ENCODE measurements at regions not wholly inside any gene's neighbourhood (a gene's known extent, or its start where the extent isn't known, plus 50 kb on each side); places are given as distances from the start of the nearest gene placed in this dataset.

DNA sequence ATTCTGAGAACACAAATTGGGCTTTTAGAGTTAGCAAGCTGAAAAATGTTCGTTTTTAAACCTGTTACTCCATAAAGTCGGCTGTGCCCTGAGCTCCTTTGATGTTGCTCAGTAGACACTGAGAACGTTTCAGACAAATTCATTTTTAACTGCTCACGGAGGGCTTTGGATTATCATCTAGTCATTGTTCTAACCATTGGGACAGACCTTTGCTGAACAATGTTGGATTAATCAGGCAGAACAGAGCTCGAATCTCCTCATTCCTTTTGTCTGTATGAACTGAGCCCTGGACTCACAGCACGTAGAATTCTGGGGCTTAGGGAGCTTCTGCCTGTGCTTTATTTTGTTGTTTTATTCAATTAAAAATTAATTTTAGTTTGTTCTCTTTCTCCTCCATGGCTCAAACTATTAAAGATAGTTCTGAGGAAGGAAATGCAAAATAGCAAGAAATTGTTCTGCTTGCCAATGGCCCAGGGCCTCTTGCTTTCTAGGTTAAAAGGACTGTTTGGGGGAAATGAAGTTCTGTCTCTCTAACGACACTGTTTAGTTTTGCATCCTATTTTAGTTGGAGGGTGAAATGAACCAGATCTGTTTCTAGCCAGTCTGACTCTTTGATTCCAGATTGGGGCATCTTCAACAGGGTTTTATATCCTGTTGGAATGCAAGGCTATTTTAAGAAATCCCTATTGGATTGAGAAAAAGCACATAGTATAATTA is 114.7 kb upstream of the CXCR4 start:
- CTCF ChIA-PET: interaction anchor here (1.4 kb wide), 1 partner anchor 11 kb away, joined by 4 read pairs; no protein-coding TSS in a partner anchor
- TF ChIP-seq, protein P1, sequence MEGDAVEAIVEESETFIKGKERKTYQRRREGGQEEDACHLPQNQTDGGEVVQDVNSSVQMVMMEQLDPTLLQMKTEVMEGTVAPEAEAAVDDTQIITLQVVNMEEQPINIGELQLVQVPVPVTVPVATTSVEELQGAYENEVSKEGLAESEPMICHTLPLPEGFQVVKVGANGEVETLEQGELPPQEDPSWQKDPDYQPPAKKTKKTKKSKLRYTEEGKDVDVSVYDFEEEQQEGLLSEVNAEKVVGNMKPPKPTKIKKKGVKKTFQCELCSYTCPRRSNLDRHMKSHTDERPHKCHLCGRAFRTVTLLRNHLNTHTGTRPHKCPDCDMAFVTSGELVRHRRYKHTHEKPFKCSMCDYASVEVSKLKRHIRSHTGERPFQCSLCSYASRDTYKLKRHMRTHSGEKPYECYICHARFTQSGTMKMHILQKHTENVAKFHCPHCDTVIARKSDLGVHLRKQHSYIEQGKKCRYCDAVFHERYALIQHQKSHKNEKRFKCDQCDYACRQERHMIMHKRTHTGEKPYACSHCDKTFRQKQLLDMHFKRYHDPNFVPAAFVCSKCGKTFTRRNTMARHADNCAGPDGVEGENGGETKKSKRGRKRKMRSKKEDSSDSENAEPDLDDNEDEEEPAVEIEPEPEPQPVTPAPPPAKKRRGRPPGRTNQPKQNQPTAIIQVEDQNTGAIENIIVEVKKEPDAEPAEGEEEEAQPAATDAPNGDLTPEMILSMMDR (IDR thresholded peaks at IDR 0.05; ENCODE audit: insufficient read depth, low read depth, low read length): no peak

DNA sequence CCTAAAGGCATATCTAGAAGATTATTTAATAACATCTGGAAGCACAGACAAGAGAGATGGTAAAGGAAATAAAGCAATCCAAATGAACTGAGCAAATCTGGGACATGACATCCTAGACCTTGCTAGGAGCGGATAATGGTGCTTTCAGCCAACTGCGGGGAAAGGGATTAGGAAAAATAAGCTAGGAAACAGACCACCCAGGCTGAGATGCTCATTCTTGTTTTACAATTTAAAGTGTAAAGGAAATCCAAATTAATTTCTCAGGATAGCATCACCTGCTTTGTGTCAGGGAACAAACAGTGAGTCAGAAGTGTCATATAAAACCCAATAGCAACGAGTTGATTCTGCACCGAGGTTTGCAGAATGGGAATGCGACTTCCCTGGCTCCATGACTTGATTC is 112.5 kb upstream of the CXCR4 start:
- Histone ChIP-seq H3K36me3 (ENCODE audit: control insufficient read depth, insufficient read depth, low read length) (no peaks in the 10 kb centered on the region), H3K27me3 (ENCODE audit: control insufficient read depth, insufficient read depth, low read length) (0 out of 2 replicates have a peak, but pooled peaks cover 1% of the 10 kb centered on the region), H3K4me3 (ENCODE audit: low read depth, low read length) (no peak overlapping the region)
- no peak for DNase-seq (ENCODE audit: low read depth)
- ChIA-PET POLR2A (no interaction called here), CTCF (interaction anchor here (1.0 kb wide), 1 partner anchor 12 kb away, joined by 3 read pairs; no protein-coding TSS in a partner anchor)
- TF ChIP-seq, protein P1 (IDR thresholded peaks at IDR 0.05; ENCODE audit: insufficient read depth, low read depth, low read length): no peak

More for the DNA sequence above, 114.7 kb upstream of the CXCR4 start:
- DNase-seq (ENCODE audit: low read depth): no peak
- Histone ChIP-seq H3K36me3 (ENCODE audit: control insufficient read depth, insufficient read depth, low read length) (no peaks in the 10 kb centered on the region), H3K4me3 (ENCODE audit: low read depth, low read length) (no peak overlapping the region), H3K27me3 (ENCODE audit: control insufficient read depth, insufficient read depth, low read length) (0 out of 2 replicates have a peak, but pooled peaks cover 1% of the 10 kb centered on the region)
- POLR2A ChIA-PET: no interaction called here

DNA sequence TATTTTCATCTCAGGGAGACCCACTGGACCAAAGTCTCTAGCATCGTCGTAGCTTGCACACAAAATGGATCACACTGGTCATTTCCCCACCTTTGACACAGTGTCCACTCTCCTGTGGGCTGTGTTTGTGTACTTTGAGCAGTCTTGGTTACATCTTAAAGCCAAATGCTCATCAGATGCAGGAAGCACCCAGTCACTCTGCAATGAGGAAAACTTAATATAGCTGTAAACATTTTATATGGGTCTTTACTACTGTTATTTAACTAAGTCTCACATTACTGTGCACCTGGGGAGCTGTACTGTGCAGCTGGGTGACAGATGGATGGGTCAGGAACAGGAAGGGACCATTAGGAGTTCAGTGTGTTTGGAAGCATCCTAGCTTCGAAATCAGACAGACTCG is 109.0 kb upstream of the CXCR4 start:
- ChIA-PET POLR2A (no interaction called here), CTCF (interaction anchor here (0.7 to 0.9 kb wide), 3 partner anchors 9 to 11 kb away, joined by 3 to 5 read pairs (median 3); no protein-coding TSS in a partner anchor)
- TF ChIP-seq, protein P1 (IDR thresholded peaks at IDR 0.05; ENCODE audit: insufficient read depth, low read depth, low read length): no peak
- Histone ChIP-seq H3K36me3 (ENCODE audit: control insufficient read depth, insufficient read depth, low read length) (no peaks in the 10 kb centered on the region), H3K27me3 (ENCODE audit: control insufficient read depth, insufficient read depth, low read length) (0 out of 2 replicates have a peak, but pooled peaks cover 1% of the 10 kb centered on the region), H3K4me3 (ENCODE audit: low read depth, low read length) (no peak overlapping the region)
- DNase-seq (ENCODE audit: low read depth): no peak

DNA sequence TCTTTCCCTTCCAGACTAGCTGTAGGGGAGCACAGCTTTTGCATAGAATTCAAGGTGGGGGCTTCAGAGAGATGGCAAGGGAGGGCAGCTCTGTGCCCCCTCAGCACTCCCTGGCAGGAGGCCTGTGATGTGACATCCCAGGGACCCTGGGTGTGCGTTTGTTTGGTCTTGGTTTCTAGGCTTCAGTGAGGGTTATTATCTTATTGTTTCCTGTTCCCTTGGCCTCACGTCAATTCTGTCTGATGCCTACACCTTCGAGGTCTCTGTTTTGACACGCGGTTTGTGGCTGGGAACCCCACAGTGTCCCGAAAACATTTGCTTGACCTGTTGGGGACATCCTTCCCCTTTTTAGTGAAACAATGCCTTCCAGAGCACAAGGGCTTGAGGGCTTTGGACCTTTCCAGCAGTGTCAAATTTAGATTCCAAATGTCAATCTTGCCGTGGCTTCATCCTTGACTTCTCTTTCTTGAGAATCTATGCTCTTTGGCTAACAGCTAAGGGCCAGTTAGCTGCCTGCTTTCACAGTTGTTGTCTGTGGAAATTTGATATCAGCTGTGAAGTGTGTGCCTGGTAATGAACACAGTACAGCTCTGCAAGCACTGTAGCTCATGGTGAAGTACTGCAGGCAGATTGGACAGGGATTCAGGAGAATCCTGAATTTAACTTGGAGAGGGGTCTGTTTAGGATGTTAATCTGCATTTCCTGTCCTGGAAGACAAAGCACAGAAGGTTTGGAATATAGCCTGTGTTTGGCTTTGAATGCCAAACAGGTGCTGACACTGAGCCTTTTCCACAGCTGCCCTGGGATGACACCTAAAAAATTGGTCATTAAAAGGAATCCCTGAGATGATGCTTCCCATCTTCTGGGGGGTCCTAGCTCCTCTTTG is 108.2 kb upstream of the CXCR4 start:
- CTCF ChIA-PET: interaction anchor here (0.9 kb wide), 2 partner anchors 10 to 11 kb away, joined by 3 to 5 read pairs; no protein-coding TSS in a partner anchor
- Histone ChIP-seq H3K27me3 (ENCODE audit: control insufficient read depth, insufficient read depth, low read length) (no peaks in the 10 kb centered on the region), H3K4me3 (ENCODE audit: low read depth, low read length) (no peak overlapping the region), H3K36me3 (ENCODE audit: control insufficient read depth, insufficient read depth, low read length) (no peaks in the 10 kb centered on the region)
- POLR2A ChIA-PET: no interaction called here
- TF ChIP-seq, protein P1 (IDR thresholded peaks at IDR 0.05; ENCODE audit: insufficient read depth, low read depth, low read length): no peak
- DNase-seq (ENCODE audit: low read depth): no peak

DNA sequence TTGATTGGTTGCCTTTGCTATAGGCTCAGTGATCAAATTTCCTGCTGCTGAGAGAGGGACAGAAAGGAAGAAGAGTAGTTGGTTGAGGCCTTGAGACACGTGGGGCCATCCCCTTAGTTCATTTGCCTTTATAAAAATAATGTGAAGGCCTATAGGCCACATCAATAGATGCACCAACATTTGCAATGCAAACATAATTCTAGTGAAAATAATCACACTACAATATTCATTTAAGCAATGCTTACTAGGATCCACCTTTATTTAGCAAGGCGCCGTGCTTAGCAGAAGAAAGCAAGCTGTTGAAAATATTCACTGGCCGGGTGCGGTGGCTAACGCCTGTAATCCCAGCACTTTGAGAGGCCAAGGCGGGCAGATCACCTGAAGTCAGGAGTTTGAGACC is 105.3 kb upstream of the CXCR4 start:
- Histone ChIP-seq H3K27me3 (ENCODE audit: control insufficient read depth, insufficient read depth, low read length) (no peaks in the 10 kb centered on the region), H3K4me3 (ENCODE audit: low read depth, low read length) (no peak overlapping the region), H3K36me3 (ENCODE audit: control insufficient read depth, insufficient read depth, low read length) (no peaks in the 10 kb centered on the region)
- POLR2A ChIA-PET: no interaction called here
- DNase-seq (ENCODE audit: low read depth): no peak
- CTCF ChIA-PET: no interaction called here
- TF ChIP-seq, protein P1 (IDR thresholded peaks at IDR 0.05; ENCODE audit: insufficient read depth, low read depth, low read length): no peak
